GM23338 (cell line): ENCODE measurements at regions not wholly inside any gene's neighbourhood (a gene's known extent, or its start where the extent isn't known, plus 50 kb on each side); places are given as distances from the start of the nearest gene placed in this dataset.

Experiments used
- ATAC-seq: fragments of 200-7000 bp; cut with Tn5 transposase; 3 replicates; pipeline ENCODE4 v1.9.1; 2020
- DNase-seq: peaks from one replicate; pipeline ENCODE4 v3.0.0-alpha.2; 2015; ENCODE audit warnings: low spot score
- H2AFZ ChIP-seq: fragments of 200-600 bp; sonication (generic); 2 replicates; pipeline ENCODE4 v1.8.0; 2016; ENCODE audit warnings: antibody characterized with exemption, mild to moderate bottlenecking, moderate library complexity
- H3F3A ChIP-seq: fragments of 200-600 bp; sonication (generic); replicated peaks from 2 replicates; pipeline ENCODE4 v1.8.0; 2017; ENCODE audit warnings: antibody characterized with exemption, mixed run types, low read depth
- H3K27ac ChIP-seq: fragments of 200-600 bp; sonication (generic); 2 replicates; pipeline ENCODE4 v1.6.1; 2016; ENCODE audit warnings: low read depth
- H3K27me3 ChIP-seq: fragments of 200-600 bp; sonication (generic); 2 replicates; pipeline ENCODE4 v1.8.0; 2016; ENCODE audit warnings: mild to moderate bottlenecking, mixed run types, moderate library complexity; ENCODE audit not compliant: insufficient read depth
- H3K36me3 ChIP-seq: fragments of 200-600 bp; sonication (generic); 2 replicates; pipeline ENCODE4 v1.8.0; 2016; ENCODE audit warnings: mild to moderate bottlenecking; ENCODE audit not compliant: insufficient read depth
- H3K4me1 ChIP-seq: fragments of 200-600 bp; sonication (generic); 2 replicates; pipeline ENCODE4 v1.8.0; 2016; ENCODE audit warnings: mild to moderate bottlenecking, moderate library complexity; ENCODE audit not compliant: insufficient read depth
- H3K4me2 ChIP-seq: fragments of 200-600 bp; sonication (generic); 2 replicates; pipeline ENCODE4 v1.7.1; 2017; ENCODE audit warnings: mixed run types
- H3K4me3 ChIP-seq: fragments of 200-600 bp; sonication (generic); 2 replicates; pipeline ENCODE4 v1.6.1; 2016; ENCODE audit warnings: mixed run types
- H3K79me2 ChIP-seq: fragments of 200-600 bp; sonication (generic); replicated peaks from 2 replicates; pipeline ENCODE4 v1.8.0; 2017; ENCODE audit warnings: mild to moderate bottlenecking; ENCODE audit not compliant: insufficient read depth
- H3K9me2 ChIP-seq: fragments of 200-600 bp; sonication (generic); 2 replicates; pipeline ENCODE4 v1.8.0; 2017; ENCODE audit not compliant: insufficient read depth
- H4K20me1 ChIP-seq: fragments of 200-600 bp; sonication (generic); replicated peaks from 2 replicates; pipeline ENCODE4 v1.8.0; 2017; ENCODE audit warnings: mild to moderate bottlenecking; ENCODE audit not compliant: insufficient read depth
- H3K27ac Mint-ChIP-seq: 2 replicates; pipeline ENCODE4 v1.8.0; 2020; ENCODE audit warnings: inconsistent platforms, mild to moderate bottlenecking, moderate library complexity, mixed read lengths
- H3K27me3 Mint-ChIP-seq: 3 replicates; pipeline ENCODE4 v1.8.0; 2022; ENCODE audit warnings: low read depth, mild to moderate bottlenecking, moderate library complexity, mixed read lengths, inconsistent platforms; ENCODE audit not compliant: insufficient read depth, poor library complexity
- H3K36me3 Mint-ChIP-seq: 3 replicates; pipeline ENCODE4 v1.8.0; 2021; ENCODE audit warnings: low read depth, mild to moderate bottlenecking, inconsistent platforms, moderate library complexity, mixed read lengths
- H3K4me1 Mint-ChIP-seq: 3 replicates; pipeline ENCODE4 v1.8.0; 2020; ENCODE audit warnings: mild to moderate bottlenecking, inconsistent platforms, mixed read lengths
- H3K4me3 Mint-ChIP-seq: 3 replicates; pipeline ENCODE4 v1.8.0; 2021; ENCODE audit warnings: moderate library complexity, mild to moderate bottlenecking, inconsistent platforms, mixed read lengths
- H3K9me3 Mint-ChIP-seq: 3 replicates; pipeline ENCODE4 v1.8.0; 2020; ENCODE audit warnings: moderate library complexity, mild to moderate bottlenecking, inconsistent platforms, mixed read lengths
- EZH2phosphoT487 ChIP-seq: fragments of 200-600 bp; sonication (generic); IDR thresholded peaks from one replicate; pipeline ENCODE4 v1.8.1; 2018; ENCODE audit warnings: antibody characterized with exemption; ENCODE audit not compliant: unreplicated experiment
- ZNF331 ChIP-seq: fragments of 250-450 bp; sonication (Bioruptor Pico); IDR thresholded peaks from 2 replicates; pipeline ENCODE4 v1.5.0; 2020; ENCODE audit warnings: low read depth, mild to moderate bottlenecking, moderate library complexity
- ZNF462 ChIP-seq: fragments of 250-450 bp; sonication (Bioruptor Pico); IDR thresholded peaks from 2 replicates; pipeline ENCODE4 v1.5.0; 2020; ENCODE audit warnings: mild to moderate bottlenecking, moderate library complexity

GRCh38 chr3:166060789-166061479 is 223.7 kb upstream of the BCHE start:
- no peak overlapping the region for H3K27ac Mint-ChIP-seq

More at GRCh38 chr3:166060789-166061479, 223.7 kb upstream of the BCHE start:
- H3K4me3 ChIP-seq = no peak overlapping the region
- Mint-ChIP-seq H3K27me3 (no peaks in the 10 kb centered on the region), H3K9me3 (no peaks in the 10 kb centered on the region), H3K36me3 (no peaks in the 10 kb centered on the region), H3K4me3 (no peak overlapping the region), H3K4me1 (peaks cover 9% of the 10 kb centered on the region)
- H4K20me1 ChIP-seq = no peaks in the 10 kb centered on the region
- DNase-seq (peak; percentile 46), ATAC-seq (peak; percentile 94)
- 0 out of 2 replicates have a peak, but pooled peaks have one; percentile 50 for TF ChIP-seq ZNF462 (CRISPR knock-in tag)
- TF ChIP-seq EZH2phosphoT487 = no peak
- no peak for TF ChIP-seq ZNF331 (CRISPR knock-in tag)
- no peaks in the 10 kb centered on the region for H3K79me2 ChIP-seq
- peaks cover 5% of the 10 kb centered on the region; the same call in 1 of the 2 replicates for H3K4me1 ChIP-seq
- no peaks in the 10 kb centered on the region for H3K36me3 ChIP-seq
- no peak overlapping the region for H3K27ac ChIP-seq
- no peaks in the 10 kb centered on the region for H3K27me3 ChIP-seq
- no peaks in the 10 kb centered on the region for H3F3A ChIP-seq
- H2AFZ ChIP-seq = 0 out of 2 replicates have a peak overlapping the region, but pooled peaks have one; percentile 48
- H3K4me2 ChIP-seq = no peak overlapping the region
- no peaks in the 10 kb centered on the region for H3K9me2 ChIP-seq
